Karpas-422 (cell line): ENCODE measurements at regions not wholly inside any gene's neighbourhood (a gene's known extent, or its start where the extent isn't known, plus 50 kb on each side); places are given as distances from the start of the nearest gene placed in this dataset.
"Not testable (repeated sequence)": the region's sequence is repeated elsewhere in the genome, so short reads cannot be mapped to it uniquely, and the experiment has no call there.

Experiments
- DNase-seq: peaks from one replicate; pipeline ENCODE4 v3.0.0-alpha.2; 2015
- H2AFZ ChIP-seq: fragments of 200-600 bp; sonication (generic); 2 replicates; pipeline ENCODE4 v1.6.1; 2014; ENCODE audit warnings: antibody characterized with exemption, low read length, mixed read lengths
- H3K27ac ChIP-seq: fragments of 200-600 bp; sonication (generic); 2 replicates; pipeline ENCODE4 v1.5.1; 2014; ENCODE audit warnings: mild to moderate bottlenecking, low read length, moderate library complexity
- H3K27me3 ChIP-seq: fragments of 200-600 bp; sonication (generic); 2 replicates; pipeline ENCODE4 v1.6.1; 2014; ENCODE audit warnings: low read length, mixed read lengths
- H3K36me3 ChIP-seq: fragments of 200-600 bp; sonication (generic); 2 replicates; pipeline ENCODE4 v1.6.1; 2014; ENCODE audit warnings: low read length, mixed read lengths; ENCODE audit not compliant: insufficient read depth
- H3K4me1 ChIP-seq: fragments of 200-600 bp; sonication (generic); 2 replicates; pipeline ENCODE4 v1.6.1; 2014; ENCODE audit warnings: mild to moderate bottlenecking, low read length, mixed read lengths
- H3K4me2 ChIP-seq: fragments of 200-600 bp; sonication (generic); 2 replicates; pipeline ENCODE4 v1.6.1; 2014; ENCODE audit warnings: low read length, low read depth, mild to moderate bottlenecking; ENCODE audit not compliant: poor library complexity, severe bottlenecking
- H3K4me3 ChIP-seq: fragments of 200-600 bp; sonication (generic); 2 replicates; pipeline ENCODE4 v1.5.1; 2014; ENCODE audit warnings: mild to moderate bottlenecking, antibody characterized with exemption, low read length, mixed read lengths
- H3K79me2 ChIP-seq: fragments of 200-600 bp; sonication (generic); 2 replicates; pipeline ENCODE4 v1.6.1; 2014; ENCODE audit warnings: mild to moderate bottlenecking, low read length, mixed read lengths
- H3K9ac ChIP-seq: fragments of 200-600 bp; sonication (generic); 2 replicates; pipeline ENCODE4 v1.6.0; 2014; ENCODE audit warnings: low read length
- H3K9me2 ChIP-seq: fragments of 200-600 bp; sonication (generic), shearing (Covaris generic); replicated peaks from 2 replicates; pipeline ENCODE4 v1.6.0; 2014; ENCODE audit warnings: mild to moderate bottlenecking, low read length, moderate library complexity; ENCODE audit not compliant: insufficient read depth
- H3K9me3 ChIP-seq: fragments of 300-700, 200-600 bp; sonication (generic); 2 replicates; pipeline ENCODE4 v1.6.1; 2014; ENCODE audit warnings: low read length, mixed read lengths
- H4K20me1 ChIP-seq: fragments of 200-600 bp; sonication (generic); 2 replicates; pipeline ENCODE4 v1.6.1; 2014; ENCODE audit warnings: mild to moderate bottlenecking, antibody characterized with exemption, low read length, low read depth; ENCODE audit not compliant: insufficient read depth

DNA sequence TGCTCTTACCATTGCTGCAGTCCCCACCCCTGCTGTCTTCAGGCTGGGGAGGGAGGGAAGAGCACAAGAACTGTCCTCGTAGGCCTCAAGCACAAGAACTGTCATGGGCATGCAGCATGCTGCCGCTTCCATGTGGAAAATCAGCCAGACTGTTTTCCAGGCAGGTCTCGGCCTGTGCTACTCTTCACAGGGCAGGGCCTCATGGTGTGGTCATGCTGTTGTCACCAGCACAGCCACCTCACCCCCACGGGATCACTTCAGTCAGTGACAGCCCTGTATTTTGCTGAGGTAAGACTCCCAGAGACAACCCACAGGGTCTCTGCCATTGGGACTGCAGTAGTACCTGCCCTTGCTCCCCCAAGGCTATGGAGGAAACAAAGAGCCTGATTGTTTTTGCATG, 205.3 kb downstream of the NAP1L3 start:
- Histone ChIP-seq H3K36me3 (no peaks in the 10 kb centered on the region), H3K4me1 (no peaks in the 10 kb centered on the region), H4K20me1 (no peaks in the 10 kb centered on the region), H3K9me2 (no peaks in the 10 kb centered on the region), H3K9me3 (peaks cover 32% of the 10 kb centered on the region), H3K27ac (no peak overlapping the region), H3K4me2 (no peak overlapping the region), H2AFZ (no peak overlapping the region), H3K79me2 (no peaks in the 10 kb centered on the region), H3K27me3 (no peaks in the 10 kb centered on the region), H3K9ac (no peak overlapping the region), H3K4me3 (no peak overlapping the region)
- no peak for DNase-seq

DNA sequence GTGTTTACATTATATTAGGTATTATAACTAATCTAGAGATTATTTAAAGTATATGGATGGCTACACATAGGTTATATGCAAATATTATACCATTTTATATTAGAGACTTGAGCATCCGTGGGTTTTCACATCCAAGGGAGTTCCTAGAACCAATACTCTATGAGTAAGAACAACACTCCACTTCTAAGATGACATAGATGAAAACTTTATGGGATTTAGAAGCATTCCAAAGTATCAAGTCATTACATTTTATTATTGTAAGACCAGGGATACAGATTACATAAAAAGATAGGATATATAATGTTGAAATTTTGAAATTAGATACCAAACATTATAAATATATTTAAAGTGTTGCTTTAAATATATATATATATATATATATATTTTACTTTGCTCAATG, 207.0 kb downstream of the NAP1L3 start:
- Histone ChIP-seq H3K79me2 (no peaks in the 10 kb centered on the region), H3K4me2 (no peak overlapping the region), H3K9ac (no peak overlapping the region)

GRCh38 chrX:93461060-93461459, 212.3 kb downstream of the NAP1L3 start:
- DNase-seq: no peak
- H3K27me3 ChIP-seq: no peaks in the 10 kb centered on the region

More for the DNA sequence above, 207.0 kb downstream of the NAP1L3 start:
- H3K27me3 ChIP-seq: no peaks in the 10 kb centered on the region
- no peaks in the 10 kb centered on the region for H3K4me1 ChIP-seq
- H3K4me3 ChIP-seq: no peak overlapping the region
- no peak overlapping the region for H3K27ac ChIP-seq
- DNase-seq: no peak
- no peaks in the 10 kb centered on the region for H4K20me1 ChIP-seq
- H3K9me3 ChIP-seq: peaks cover 31% of the 10 kb centered on the region
- no peaks in the 10 kb centered on the region for H3K9me2 ChIP-seq
- H2AFZ ChIP-seq: no peak overlapping the region
- H3K36me3 ChIP-seq: no peaks in the 10 kb centered on the region

DNA sequence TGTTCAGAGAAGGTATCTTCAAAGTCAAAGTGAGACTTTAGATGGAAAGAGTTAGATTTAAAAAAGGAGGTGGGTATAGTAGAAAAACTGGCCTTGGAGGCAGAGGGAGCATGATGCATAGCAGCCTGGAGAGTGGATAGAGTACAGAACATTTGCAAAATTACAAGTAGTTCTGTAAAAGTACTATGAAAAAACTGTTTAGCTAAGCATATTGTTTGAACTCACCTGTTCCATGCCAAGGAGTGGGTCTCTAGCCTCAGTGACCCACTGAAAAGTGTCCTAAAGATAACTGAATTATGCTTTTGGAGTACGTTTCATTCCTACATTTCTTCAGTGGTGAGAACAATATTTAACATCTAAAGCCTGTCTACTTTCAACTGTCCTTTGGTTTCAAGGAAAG, 218.9 kb downstream of the NAP1L3 start:
- Histone ChIP-seq H3K9me2 (no peaks in the 10 kb centered on the region), H3K36me3 (no peaks in the 10 kb centered on the region), H3K27ac (no peak overlapping the region), H4K20me1 (no peaks in the 10 kb centered on the region), H2AFZ (no peak overlapping the region), H3K4me1 (no peaks in the 10 kb centered on the region), H3K27me3 (no peaks in the 10 kb centered on the region), H3K9ac (no peak overlapping the region), H3K79me2 (no peaks in the 10 kb centered on the region), H3K4me3 (no peak overlapping the region), H3K4me2 (no peak overlapping the region), H3K9me3 (peaks cover 22% of the 10 kb centered on the region)
- no peak for DNase-seq

More at GRCh38 chrX:93461060-93461459, 212.3 kb downstream of the NAP1L3 start:
- Histone ChIP-seq H3K36me3 (no peaks in the 10 kb centered on the region), H3K4me1 (no peaks in the 10 kb centered on the region), H3K9me3 (peaks cover 9% of the 10 kb centered on the region), H2AFZ (no peak overlapping the region), H3K27ac (no peak overlapping the region), H4K20me1 (no peaks in the 10 kb centered on the region), H3K79me2 (no peaks in the 10 kb centered on the region), H3K4me2 (no peak overlapping the region), H3K4me3 (no peak overlapping the region), H3K9me2 (no peaks in the 10 kb centered on the region), H3K9ac (no peak overlapping the region)

GRCh38 chrX:93434721-93435120, 238.7 kb downstream of the NAP1L3 start:
- not testable (repeated sequence) for DNase-seq, H3K79me2 ChIP-seq, H2AFZ ChIP-seq, H3K4me1 ChIP-seq, H3K4me3 ChIP-seq, H3K4me2 ChIP-seq, H3K9me2 ChIP-seq, H3K9ac ChIP-seq, H3K27ac ChIP-seq, H3K27me3 ChIP-seq, H3K36me3 ChIP-seq, H4K20me1 ChIP-seq, H3K9me3 ChIP-seq

DNA sequence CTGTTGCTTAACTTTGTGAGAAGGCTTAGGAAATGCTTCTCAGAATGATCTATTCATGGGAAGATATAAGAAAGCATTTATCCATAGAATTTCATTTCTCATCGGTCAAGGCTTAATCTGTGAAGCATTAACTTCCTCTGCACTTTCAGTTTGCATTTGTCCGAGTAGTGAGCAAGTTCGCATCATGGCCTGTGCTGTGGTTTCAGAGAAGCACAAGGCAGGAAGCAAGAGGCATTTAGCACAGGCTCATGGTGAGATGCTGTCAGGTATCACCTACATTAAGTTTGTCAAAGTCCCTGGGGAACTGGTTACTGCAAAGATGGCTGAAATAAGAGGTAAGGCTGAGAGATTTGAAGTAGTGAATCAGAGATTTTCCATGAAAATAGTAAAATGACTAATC, 244.9 kb downstream of the NAP1L3 start:
- Histone ChIP-seq H3K27ac (no peak overlapping the region), H4K20me1 (no peaks in the 10 kb centered on the region), H3K4me3 (no peak overlapping the region), H3K9me2 (no peaks in the 10 kb centered on the region), H2AFZ (no peak overlapping the region), H3K36me3 (no peaks in the 10 kb centered on the region), H3K4me2 (no peak overlapping the region), H3K27me3 (no peaks in the 10 kb centered on the region), H3K79me2 (no peaks in the 10 kb centered on the region), H3K4me1 (no peaks in the 10 kb centered on the region), H3K9me3 (peaks cover 7% of the 10 kb centered on the region; the same call in 1 of the 2 replicates), H3K9ac (no peak overlapping the region)
- no peak for DNase-seq

DNA sequence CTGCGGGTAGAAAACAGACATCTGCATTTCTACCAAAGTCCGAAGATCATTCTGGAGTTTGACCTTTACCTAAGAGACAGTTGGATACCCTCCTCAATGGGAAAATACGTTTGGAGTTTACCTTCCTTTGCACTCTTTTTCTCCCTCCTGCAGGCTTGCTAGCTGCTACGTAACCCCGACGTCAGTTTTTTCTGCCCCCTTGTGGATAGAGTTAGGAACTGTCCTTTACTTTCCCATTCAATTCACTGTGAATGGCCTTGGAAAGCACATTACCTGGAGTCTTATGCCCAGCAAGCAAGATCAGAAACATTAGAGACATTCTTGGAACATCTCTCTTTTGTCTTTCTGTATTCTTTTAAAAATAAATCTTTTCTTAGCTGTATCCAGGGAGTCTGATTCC, 250.7 kb downstream of the NAP1L3 start:
- H3K9ac ChIP-seq: no peak overlapping the region
- no peak overlapping the region for H3K4me2 ChIP-seq
- DNase-seq: peak; percentile 78

GRCh38 chrX:93420525-93421082, 252.8 kb downstream of the NAP1L3 start:
- no peak for DNase-seq
- no peak overlapping the region for H3K27ac ChIP-seq
- no peak overlapping the region for H2AFZ ChIP-seq
- H3K9me3 ChIP-seq: peaks cover 16% of the 10 kb centered on the region; the same call in 1 of the 2 replicates
- no peaks in the 10 kb centered on the region for H3K9me2 ChIP-seq
- H3K79me2 ChIP-seq: no peaks in the 10 kb centered on the region
- H4K20me1 ChIP-seq: no peaks in the 10 kb centered on the region
- H3K9ac ChIP-seq: no peak overlapping the region
- no peaks in the 10 kb centered on the region for H3K27me3 ChIP-seq
- no peak overlapping the region for H3K4me3 ChIP-seq
- no peak overlapping the region for H3K4me2 ChIP-seq
- H3K36me3 ChIP-seq: no peaks in the 10 kb centered on the region
- no peaks in the 10 kb centered on the region for H3K4me1 ChIP-seq

More for the DNA sequence above, 250.7 kb downstream of the NAP1L3 start:
- H3K4me1 ChIP-seq: no peaks in the 10 kb centered on the region
- no peak overlapping the region for H2AFZ ChIP-seq
- H3K9me2 ChIP-seq: no peaks in the 10 kb centered on the region
- no peak overlapping the region for H3K4me3 ChIP-seq
- peaks cover 7% of the 10 kb centered on the region; the same call in 1 of the 2 replicates for H3K9me3 ChIP-seq
- H3K27ac ChIP-seq: no peak overlapping the region
- H3K36me3 ChIP-seq: no peaks in the 10 kb centered on the region
- H3K27me3 ChIP-seq: no peaks in the 10 kb centered on the region
- no peaks in the 10 kb centered on the region for H3K79me2 ChIP-seq
- H4K20me1 ChIP-seq: no peaks in the 10 kb centered on the region

GRCh38 chrX:93420090-93420489, 253.3 kb downstream of the NAP1L3 start:
- H3K79me2 ChIP-seq: no peaks in the 10 kb centered on the region
- peaks cover 18% of the 10 kb centered on the region for H3K9me3 ChIP-seq
- H3K4me2 ChIP-seq: no peak overlapping the region
- no peaks in the 10 kb centered on the region for H4K20me1 ChIP-seq
- H3K27ac ChIP-seq: no peak overlapping the region
- H3K27me3 ChIP-seq: no peaks in the 10 kb centered on the region
- H3K36me3 ChIP-seq: no peaks in the 10 kb centered on the region
- no peak for DNase-seq
- no peaks in the 10 kb centered on the region for H3K4me1 ChIP-seq
- no peak overlapping the region for H3K4me3 ChIP-seq
- H2AFZ ChIP-seq: no peak overlapping the region
- H3K9ac ChIP-seq: no peak overlapping the region
- H3K9me2 ChIP-seq: no peaks in the 10 kb centered on the region
